Lower leg skin (tissue), 4 donors: ENCODE measurements at regions not wholly inside any gene's neighbourhood (a gene's known extent, or its start where the extent isn't known, plus 50 kb on each side); places are given as distances from the start of the nearest gene placed in this dataset.

ENCODE experiments used
- DNase-seq, 2 donors: peaks; one replicate each; pipeline ENCODE4 v3.0.0-alpha.2; 2019; ENCODE audit warnings: low spot score in 2 of 2
- H3K4me3 ChIP-seq: fragments of 200-600 bp; sonication (generic); 2 replicates; pipeline ENCODE4 v1.5.1; 2017; ENCODE audit warnings: mild to moderate bottlenecking, low read depth; ENCODE audit not compliant: poor library complexity, severe bottlenecking
- CTCF ChIP-seq, 3 donors: fragments of 450-650 bp; IDR thresholded peaks; one replicate each; pipeline ENCODE4 v1.5.1; 2016; ENCODE audit warnings: antibody characterized with exemption in 3 of 3, mild to moderate bottlenecking in 3 of 3, moderate library complexity in 2 of 3
- POLR2A ChIP-seq, 2 donors: fragments of 450-650 bp; IDR thresholded peaks; one replicate each; pipeline ENCODE4 v1.6.1; 2016 to 2017; ENCODE audit warnings: antibody characterized with exemption in 2 of 2, mild to moderate bottlenecking in 1 of 2, moderate library complexity in 1 of 2
- WGBS, 2 donors: methylation state at CpG; one replicate each; pipeline ENCODE4 v1.1.5; 2018; 5-methylcytosine and 5-hydroxymethylcytosine counted together
- intact Hi-C: fragments of 100-400 bp; cut with DNase I; formaldehyde crosslinking; loops from one replicate; pipeline ENCODE4 v1.15.0; 2023; ENCODE audit warnings: low total_unique reads

- H3K4me3 ChIP-seq: no peak overlapping the region
- TF ChIP-seq POLR2A (IDR thresholded peaks at IDR 0.05) (no peak), CTCF (IDR thresholded peaks at IDR 0.05) (no peak)
- WGBS, 2 donors: 81 to 87% methylated on average over 5 of the region's 5 CpGs
- DNase-seq: no peak
- intact Hi-C loops: no loop called here
Measured at GRCh38 chr2:7896940-7897487, 784.8 kb upstream of the ID2 start.

DNA sequence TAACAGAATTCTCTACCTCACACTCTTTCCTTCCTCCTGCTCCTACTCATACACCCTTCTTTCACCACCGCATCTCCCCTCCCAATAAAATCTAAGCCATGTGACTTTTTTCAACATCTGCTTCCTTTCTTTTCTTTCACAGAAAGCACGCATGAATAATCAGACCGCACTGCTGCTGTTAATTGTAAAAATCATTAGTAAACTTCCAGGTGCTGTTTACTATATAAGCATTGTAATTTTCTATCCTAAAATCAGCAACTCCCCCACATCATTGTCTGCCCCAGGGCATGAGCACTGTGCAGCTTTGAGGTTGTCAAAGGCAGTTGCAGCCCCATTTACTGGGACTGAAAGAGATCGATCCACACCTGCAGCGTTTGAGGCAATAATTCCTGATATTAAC is 782.6 kb upstream of the ID2 start:
- WGBS, 2 donors: 39 to 42% methylated on average over 5 of the region's 5 CpGs
- intact Hi-C loops: no loop called here
- no peak for DNase-seq
- TF ChIP-seq CTCF (IDR thresholded peaks at IDR 0.05): no peak
- TF ChIP-seq POLR2A (IDR thresholded peaks at IDR 0.05): no peak
- no peak overlapping the region for H3K4me3 ChIP-seq

DNA sequence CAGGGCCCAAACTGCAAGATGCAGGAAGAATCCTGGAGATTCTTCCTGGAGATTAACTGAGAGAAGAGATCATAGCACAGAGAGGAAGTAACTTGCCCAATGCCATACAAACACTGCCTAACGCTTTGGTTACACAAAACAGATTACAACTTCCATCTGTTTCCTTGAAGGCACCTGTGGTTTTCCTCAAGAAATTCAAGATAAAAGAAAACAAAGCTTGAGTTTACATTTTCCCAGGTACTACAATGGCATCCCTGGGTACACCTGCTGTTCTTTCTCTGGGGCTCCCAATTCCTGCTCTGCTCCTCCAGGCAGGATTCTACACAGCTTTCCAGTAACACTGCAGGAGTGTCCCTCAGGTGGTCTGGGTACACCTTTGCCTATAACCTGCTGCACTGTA is 781.9 kb upstream of the ID2 start:
- intact Hi-C loops: no loop called here
- TF ChIP-seq POLR2A (IDR thresholded peaks at IDR 0.05): no peak

DNA sequence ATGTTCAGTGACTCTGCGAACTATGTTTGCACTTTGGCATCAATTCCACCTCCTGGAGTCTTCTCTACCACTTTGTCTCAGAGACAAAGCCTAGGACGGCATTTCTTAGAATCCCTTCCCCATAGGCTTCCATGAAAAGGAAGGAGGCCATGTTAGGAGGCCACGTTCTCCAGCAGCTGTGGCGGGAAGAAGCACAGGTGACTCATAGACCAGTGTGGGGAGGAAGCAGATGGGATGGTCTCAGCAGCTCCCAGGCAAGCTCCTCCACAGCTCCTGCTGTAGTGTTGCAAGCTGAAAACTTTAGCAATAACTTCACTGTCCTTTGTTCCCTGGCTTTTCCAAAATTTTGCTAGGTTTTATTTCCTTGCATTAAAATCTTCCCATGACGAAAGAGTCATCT is 781.3 kb upstream of the ID2 start:
- DNase-seq: no peak
- 80 to 83% methylated on average over 5 of the region's 5 CpGs for WGBS, 2 donors
- H3K4me3 ChIP-seq: no peak overlapping the region
- no peak for TF ChIP-seq CTCF (IDR thresholded peaks at IDR 0.05)
- no peak for TF ChIP-seq POLR2A (IDR thresholded peaks at IDR 0.05)
- intact Hi-C loops: no loop called here

More for the DNA sequence above, 781.9 kb upstream of the ID2 start:
- H3K4me3 ChIP-seq: no peak overlapping the region
- WGBS, 2 donors: 54 to 59% methylated on average over 1 of the region's 1 CpG
- no peak for DNase-seq

- 90 to 91% methylated on average over 5 of the region's 5 CpGs for WGBS, 2 donors
- intact Hi-C loops: no loop called here
- DNase-seq: no peak
- no peak overlapping the region for H3K4me3 ChIP-seq
- no peak for TF ChIP-seq POLR2A (IDR thresholded peaks at IDR 0.05)
- no peak for TF ChIP-seq CTCF (IDR thresholded peaks at IDR 0.05)
Measured at GRCh38 chr2:7902251-7902765, 779.5 kb upstream of the ID2 start.

GRCh38 chr2:7904319-7904718 is 777.5 kb upstream of the ID2 start:
- WGBS, 2 donors: 89 to 93% methylated on average over 3 of the region's 3 CpGs
- H3K4me3 ChIP-seq: no peak overlapping the region
- no peak for DNase-seq
- no peak for TF ChIP-seq POLR2A (IDR thresholded peaks at IDR 0.05)
- TF ChIP-seq CTCF (IDR thresholded peaks at IDR 0.05): no peak
- intact Hi-C loops: no loop called here
